RWPE1 (cell line): ENCODE measurements at regions not wholly inside any gene's neighbourhood (a gene's known extent, or its start where the extent isn't known, plus 50 kb on each side); places are given as distances from the start of the nearest gene placed in this dataset.

Experiments used
- CTCF ChIA-PET: fragments of 350-600 bp; sonication (Branson Sonifier 250); formaldehyde crosslinking; extraction: SDS; loops from one replicate; lab custom pipeline; 2021; lab: Yijun Ruan, JAX
- POLR2A ChIA-PET: fragments of 400-600 bp; formaldehyde crosslinking; extraction: SDS; loops from one replicate; lab custom pipeline; 2020; ENCODE audit warnings: antibody characterized with exemption; ENCODE audit not compliant: low non-redundant PET; lab: Yijun Ruan, JAX
- DNase-seq: peaks from one replicate; pipeline ENCODE4 v3.0.0; 2012; ENCODE audit warnings: low spot score
- H3K27ac ChIP-seq: fragments of 450-650 bp; 2 replicates; pipeline ENCODE4 v1.5.1; 2017
- TF ChIP-seq, protein P1 (sequence below): fragments of 450-650 bp; conservative IDR thresholded peaks from 2 replicates; pipeline ENCODE4 v1.5.1; 2017; ENCODE audit warnings: low read depth, mild to moderate bottlenecking

DNA sequence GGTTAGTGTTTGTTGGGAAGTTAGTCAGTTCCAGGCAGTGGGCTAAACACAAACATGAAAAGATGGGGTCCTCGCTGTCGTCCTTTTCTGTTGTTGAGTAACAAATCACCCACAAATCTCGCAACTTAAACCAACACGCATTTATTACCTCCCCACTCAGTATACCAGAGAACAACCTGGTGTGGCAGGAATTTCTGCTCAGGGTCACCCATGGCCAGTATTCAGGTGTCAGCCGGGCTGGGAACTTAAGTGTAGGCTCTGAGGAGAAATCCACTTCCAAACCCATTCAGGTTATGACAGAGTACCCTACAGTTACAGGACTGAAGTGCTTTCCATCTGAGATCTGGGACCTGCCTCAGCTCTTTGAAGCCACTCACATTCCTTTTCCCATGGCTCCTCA, 73.6 kb upstream of the SP4 start:
- H3K27ac ChIP-seq = no peak overlapping the region
- TF ChIP-seq, protein P1, sequence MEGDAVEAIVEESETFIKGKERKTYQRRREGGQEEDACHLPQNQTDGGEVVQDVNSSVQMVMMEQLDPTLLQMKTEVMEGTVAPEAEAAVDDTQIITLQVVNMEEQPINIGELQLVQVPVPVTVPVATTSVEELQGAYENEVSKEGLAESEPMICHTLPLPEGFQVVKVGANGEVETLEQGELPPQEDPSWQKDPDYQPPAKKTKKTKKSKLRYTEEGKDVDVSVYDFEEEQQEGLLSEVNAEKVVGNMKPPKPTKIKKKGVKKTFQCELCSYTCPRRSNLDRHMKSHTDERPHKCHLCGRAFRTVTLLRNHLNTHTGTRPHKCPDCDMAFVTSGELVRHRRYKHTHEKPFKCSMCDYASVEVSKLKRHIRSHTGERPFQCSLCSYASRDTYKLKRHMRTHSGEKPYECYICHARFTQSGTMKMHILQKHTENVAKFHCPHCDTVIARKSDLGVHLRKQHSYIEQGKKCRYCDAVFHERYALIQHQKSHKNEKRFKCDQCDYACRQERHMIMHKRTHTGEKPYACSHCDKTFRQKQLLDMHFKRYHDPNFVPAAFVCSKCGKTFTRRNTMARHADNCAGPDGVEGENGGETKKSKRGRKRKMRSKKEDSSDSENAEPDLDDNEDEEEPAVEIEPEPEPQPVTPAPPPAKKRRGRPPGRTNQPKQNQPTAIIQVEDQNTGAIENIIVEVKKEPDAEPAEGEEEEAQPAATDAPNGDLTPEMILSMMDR = no peak
- DNase-seq = no peak
- ChIA-PET CTCF (no interaction called here), POLR2A (no interaction called here)

DNA sequence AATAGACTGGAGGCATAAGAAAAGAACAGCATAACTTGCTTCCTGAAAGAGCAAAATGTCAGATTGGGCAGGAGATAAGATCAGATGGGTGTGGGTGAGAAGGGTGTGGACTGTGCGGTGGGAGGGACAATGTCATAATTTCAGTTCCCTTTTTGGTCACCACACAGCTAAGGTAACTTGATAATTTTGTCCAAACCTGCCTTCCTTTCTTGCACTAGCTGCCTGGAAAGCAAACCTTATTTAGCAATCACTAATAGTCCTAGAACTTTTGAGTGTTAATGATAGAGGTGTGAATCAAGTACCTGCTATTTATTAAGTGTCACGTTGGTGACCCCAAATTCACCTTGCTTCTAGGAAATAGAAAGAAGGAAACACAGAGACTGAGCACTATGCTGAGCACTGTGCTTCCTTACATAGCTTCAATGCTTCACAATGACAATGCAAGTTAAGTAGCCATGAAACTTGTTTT, 72.4 kb upstream of the SP4 start:
- POLR2A ChIA-PET = no interaction called here
- H3K27ac ChIP-seq = no peak overlapping the region
- CTCF ChIA-PET = interaction anchor here (0.7 kb wide), 1 partner anchor 182 kb away, joined by 3 read pairs; no protein-coding TSS in a partner anchor
- TF ChIP-seq, protein P1 = no peak
- DNase-seq = no peak

DNA sequence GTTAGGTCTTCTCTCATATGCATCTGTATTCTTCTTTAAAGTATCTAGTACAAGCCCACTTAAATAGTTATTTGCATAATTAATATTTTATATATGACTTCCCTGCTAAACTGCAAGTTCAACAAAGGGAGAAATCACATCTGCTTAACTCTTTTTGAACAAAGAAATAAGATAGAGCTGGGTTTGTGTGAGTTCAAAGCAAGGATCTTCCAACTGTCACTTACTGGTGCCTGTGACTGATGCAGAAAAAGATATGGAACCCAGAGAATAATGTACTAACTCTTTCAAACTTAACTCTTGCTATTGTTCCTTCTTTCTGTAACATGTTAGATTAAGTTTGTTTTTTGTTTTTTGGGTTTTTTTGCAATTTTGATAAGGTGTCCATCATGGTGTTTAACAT, 71.3 kb upstream of the SP4 start:
- POLR2A ChIA-PET = no interaction called here
- TF ChIP-seq, protein P1 = no peak
- no peak for DNase-seq
- CTCF ChIA-PET = interaction anchor here (0.5 to 0.7 kb wide), 2 partner anchors 316 to 650 kb away, joined by 3 to 4 read pairs; no protein-coding TSS in a partner anchor
- no peak overlapping the region for H3K27ac ChIP-seq

DNA sequence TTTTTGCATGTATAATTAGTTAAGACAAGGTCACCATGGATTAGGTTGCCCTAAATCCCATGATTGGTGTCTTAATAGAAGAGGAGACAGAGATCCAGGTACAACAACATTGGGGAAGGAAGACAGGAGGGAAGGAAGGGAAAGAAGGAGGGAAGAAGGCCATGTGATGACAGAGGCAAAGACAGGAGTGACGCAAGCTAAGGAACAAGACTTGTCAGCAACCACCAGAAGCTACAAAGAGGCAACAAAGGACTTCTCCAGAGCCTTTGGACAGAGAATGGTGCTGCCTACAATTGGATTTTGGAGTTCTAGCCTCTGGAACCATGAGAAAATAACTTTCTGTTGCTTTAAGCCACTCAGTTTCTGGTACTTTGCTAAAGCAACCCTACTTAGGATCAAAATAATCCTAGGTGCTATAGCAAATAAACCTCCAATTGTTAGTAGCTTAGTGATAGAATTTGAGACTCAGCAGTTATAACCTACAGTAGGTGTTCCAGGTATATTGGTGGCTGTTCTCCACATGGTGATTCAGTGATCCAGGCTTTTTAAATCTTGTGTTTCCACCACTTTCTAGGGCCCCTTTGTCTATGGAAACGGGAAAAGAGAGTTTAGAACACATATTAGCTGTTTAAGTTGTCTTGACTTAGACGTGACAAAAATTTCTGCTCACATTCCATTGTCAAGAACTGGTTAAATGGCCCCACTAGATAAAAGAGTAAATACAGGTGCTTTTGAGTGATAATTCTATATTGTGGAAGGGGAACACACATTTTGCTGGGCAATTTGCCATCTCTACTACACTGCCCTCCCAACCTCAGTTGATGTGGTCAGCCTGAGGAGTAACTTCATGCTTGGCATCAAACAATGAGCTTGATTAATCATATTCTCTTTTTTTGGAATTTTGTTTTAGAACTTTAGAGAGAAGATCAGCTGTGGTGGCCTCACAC, 70.5 kb upstream of the SP4 start:
- CTCF ChIA-PET = interaction anchor here (0.5 to 0.7 kb wide), 2 partner anchors 315 to 649 kb away, joined by 3 to 4 read pairs; no protein-coding TSS in a partner anchor
- H3K27ac ChIP-seq = no peak overlapping the region
- DNase-seq = no peak
- POLR2A ChIA-PET = no interaction called here
- TF ChIP-seq, protein P1 = no peak

DNA sequence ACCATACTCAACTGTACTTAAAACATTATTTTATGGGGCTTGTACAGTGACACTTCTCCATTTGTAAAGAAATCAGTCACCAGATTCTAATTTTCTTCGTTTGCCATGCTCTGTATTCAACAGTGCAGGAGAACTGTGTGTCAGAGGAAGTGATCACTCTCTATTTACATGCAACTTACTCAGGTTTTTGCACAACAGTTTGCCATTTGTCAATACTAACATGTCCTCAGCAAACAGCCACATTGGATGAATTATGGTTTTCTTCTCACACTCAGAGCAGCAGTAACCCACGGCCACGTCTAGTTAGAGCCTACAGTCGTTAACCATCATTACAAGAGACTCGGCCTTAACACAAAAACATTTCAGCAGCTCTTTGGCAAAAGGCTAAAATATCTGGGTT, 69.2 kb upstream of the SP4 start:
- ChIA-PET CTCF (no interaction called here), POLR2A (no interaction called here)
- TF ChIP-seq, protein P1 = no peak
- no peak for DNase-seq
- no peak overlapping the region for H3K27ac ChIP-seq

DNA sequence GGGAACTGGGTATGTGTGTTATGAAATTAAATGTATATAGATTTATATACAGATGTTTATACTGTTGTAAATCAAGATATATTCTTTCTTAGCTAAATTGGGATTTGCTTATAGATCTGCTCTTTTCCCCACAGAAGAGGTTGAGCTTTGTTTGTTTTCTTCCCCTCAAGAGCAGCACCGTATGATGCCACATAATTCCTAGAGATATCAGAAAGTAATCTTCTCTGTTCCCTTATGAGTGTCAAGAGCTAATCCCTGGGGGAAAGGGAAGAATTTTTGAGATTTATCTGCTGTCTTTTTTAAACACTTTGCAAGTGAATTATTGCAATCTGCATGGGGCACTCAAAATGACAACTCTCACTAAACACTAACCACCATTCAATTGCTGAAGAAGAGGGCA, 68.7 kb upstream of the SP4 start:
- no peak overlapping the region for H3K27ac ChIP-seq
- TF ChIP-seq, protein P1 = no peak
- CTCF ChIA-PET = no interaction called here
- DNase-seq = no peak
- POLR2A ChIA-PET = no interaction called here
